ENCODE measurements at regions not wholly inside any gene's neighbourhood (a gene's known extent, or its start where the extent isn't known, plus 50 kb on each side); places are given as distances from the start of the nearest gene placed in this dataset.
"Not testable (repeated sequence)": the region's sequence is repeated elsewhere in the genome, so short reads cannot be mapped to it uniquely, and the experiment has no call there.

DNA sequence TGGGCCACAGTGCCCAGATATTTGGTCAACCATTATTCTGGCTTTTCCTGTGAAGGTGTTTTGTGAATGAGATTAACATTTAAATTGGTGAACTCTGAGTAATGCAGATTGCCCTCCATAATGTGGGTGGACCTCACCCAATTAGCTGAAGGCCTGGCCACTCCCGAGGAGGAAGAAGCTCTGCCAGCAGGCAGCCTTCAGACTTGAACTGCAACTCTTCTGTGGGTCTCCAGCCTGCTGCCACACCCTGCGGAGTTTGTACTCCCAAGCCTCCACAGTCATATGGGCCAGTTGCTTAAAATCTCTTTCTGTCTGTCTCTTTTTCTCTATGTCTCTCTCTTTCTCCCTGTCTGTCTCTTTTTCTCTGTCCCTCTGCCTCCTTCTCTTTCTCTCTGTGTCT, 262.7 kb downstream of the MYCN start:
- DNase-seq (ENCODE audit: low read depth): no peak
- H3K4me3 ChIP-seq (ENCODE audit: low read depth, low read length): no peak overlapping the region
- TF ChIP-seq, protein P1, sequence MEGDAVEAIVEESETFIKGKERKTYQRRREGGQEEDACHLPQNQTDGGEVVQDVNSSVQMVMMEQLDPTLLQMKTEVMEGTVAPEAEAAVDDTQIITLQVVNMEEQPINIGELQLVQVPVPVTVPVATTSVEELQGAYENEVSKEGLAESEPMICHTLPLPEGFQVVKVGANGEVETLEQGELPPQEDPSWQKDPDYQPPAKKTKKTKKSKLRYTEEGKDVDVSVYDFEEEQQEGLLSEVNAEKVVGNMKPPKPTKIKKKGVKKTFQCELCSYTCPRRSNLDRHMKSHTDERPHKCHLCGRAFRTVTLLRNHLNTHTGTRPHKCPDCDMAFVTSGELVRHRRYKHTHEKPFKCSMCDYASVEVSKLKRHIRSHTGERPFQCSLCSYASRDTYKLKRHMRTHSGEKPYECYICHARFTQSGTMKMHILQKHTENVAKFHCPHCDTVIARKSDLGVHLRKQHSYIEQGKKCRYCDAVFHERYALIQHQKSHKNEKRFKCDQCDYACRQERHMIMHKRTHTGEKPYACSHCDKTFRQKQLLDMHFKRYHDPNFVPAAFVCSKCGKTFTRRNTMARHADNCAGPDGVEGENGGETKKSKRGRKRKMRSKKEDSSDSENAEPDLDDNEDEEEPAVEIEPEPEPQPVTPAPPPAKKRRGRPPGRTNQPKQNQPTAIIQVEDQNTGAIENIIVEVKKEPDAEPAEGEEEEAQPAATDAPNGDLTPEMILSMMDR (IDR thresholded peaks at IDR 0.05; ENCODE audit: control insufficient read depth, extremely low read depth, insufficient read depth): no peak

DNA sequence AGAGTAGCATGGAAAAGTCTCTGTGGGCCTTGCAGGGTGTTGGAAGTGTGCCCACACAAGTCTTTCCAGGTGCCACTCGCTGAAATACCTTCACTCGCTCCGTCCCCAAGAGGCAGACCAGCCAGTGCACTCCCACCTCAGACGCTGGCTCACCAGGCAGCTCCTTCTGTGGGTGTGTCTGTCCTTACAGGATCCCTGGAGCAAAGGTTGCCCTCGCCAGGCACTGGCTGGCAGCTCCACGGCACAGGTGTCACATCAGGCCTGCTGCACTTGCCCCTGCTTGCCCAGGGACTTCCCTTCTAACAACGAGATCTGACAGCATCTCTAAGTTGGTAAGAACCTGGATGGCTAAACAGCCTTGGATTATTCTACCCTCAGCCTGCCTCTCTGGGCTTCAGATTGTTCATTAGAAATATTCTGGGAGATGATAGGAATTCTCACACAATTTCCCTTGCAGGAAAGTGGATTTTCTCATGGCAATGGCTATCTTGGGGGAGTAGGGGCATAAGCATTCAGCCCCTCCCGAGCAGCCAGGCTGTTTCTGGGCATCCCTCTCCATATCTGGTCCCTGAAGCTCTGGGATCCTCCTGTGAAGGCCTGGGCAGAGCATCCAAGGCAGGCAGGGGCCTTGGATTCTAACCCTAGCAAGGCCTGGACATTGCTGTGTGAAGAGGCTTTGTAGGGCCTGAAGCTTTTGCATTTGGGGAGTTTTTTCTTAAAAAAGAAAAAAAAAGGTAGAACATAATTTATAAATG, 262.1 kb downstream of the MYCN start:
- TF ChIP-seq, protein P1 (IDR thresholded peaks at IDR 0.05; ENCODE audit: control insufficient read depth, extremely low read depth, insufficient read depth): no peak
- no peak for DNase-seq (ENCODE audit: low read depth)
- H3K4me3 ChIP-seq (ENCODE audit: low read depth, low read length): no peak overlapping the region

DNA sequence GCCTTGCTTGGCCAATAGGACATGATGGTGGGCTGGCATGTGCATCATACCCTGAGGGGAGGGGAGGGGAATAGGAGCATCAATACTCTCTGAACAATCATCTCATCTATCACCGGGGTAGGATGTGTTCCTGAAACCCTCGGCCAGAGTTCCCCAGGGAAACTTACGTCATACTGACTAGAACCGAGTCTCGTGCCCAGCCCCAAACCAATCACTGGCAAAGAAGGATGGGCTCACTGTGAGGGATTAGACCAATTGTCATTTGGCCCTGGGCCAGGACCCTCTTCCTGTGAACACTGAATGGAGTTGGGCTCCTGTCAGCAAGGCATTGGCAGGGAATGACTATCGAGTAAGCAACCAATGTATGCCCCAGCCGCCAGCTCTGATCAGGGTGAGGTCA, 261.5 kb downstream of the MYCN start:
- TF ChIP-seq, protein P1 (IDR thresholded peaks at IDR 0.05; ENCODE audit: control insufficient read depth, extremely low read depth, insufficient read depth): no peak
- no peak overlapping the region for H3K4me3 ChIP-seq (ENCODE audit: low read depth, low read length)

DNA sequence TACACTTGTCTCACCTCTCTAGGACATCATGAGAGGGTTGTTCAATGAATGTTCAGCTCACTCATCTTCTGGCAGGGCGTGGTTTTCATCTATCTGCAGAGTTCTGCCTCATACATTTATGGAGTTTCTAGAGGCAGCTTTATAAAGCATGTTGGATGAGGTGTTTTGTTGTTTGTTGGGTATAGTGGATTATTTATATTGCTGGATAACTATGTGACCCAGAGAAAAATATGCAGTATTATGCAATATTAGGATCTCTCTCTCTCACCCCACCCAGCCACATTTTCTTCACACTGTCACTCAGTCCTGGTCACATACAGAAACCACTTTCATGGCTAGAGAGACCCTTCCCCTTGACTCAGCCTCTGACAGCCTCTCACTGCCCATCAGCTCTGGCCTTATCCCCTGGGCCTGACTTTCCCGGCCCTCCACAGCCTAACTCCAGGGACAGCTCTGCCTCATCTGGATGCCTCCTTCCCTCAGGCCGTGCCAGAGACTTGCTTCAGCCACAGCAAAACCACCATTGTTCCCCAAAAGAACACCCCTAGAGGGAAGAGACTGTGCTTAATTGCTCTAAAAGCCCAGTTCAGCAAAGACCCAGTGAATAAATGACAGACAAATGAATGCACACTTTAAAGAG, 260.3 kb downstream of the MYCN start:
- no peak for DNase-seq (ENCODE audit: low read depth)
- TF ChIP-seq, protein P1 (IDR thresholded peaks at IDR 0.05; ENCODE audit: control insufficient read depth, extremely low read depth, insufficient read depth): no peak

More for the DNA sequence above, 261.5 kb downstream of the MYCN start:
- no peak for DNase-seq (ENCODE audit: low read depth)

DNA sequence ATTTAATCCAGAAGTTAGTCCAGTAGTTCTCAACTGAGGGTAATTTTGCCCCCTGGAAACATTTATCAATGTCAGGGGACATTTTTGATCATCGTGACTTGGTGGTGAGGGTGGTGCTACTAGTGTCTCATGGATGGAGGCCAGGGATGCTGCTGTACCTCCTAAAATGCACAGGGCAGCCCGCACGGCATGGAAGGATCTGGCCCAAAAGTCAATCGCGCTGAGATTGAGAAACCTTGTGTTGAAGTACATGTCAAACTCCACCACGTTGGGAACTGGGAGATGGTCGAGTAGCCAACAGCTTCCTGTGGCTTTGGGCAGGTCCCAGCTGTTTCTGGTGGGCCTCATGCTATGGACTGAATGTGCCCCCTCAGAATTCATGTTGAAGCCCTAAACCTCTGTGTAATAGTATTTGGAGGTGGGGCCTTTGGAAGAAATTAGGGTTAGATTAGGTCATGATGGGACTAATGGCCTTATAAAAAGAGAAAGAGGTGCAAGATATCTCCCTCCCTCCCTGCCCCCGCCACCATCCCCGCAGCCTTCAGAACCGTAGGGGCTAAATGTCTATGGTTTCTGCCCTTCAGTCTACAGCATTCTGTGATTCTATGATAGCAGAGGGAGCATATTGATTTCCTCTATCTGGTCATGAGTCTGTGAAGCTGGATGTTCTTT, 259.7 kb downstream of the MYCN start:
- TF ChIP-seq, protein P1 (IDR thresholded peaks at IDR 0.05; ENCODE audit: control insufficient read depth, extremely low read depth, insufficient read depth): no peak
- no peak for DNase-seq (ENCODE audit: low read depth)
- no peak overlapping the region for H3K4me3 ChIP-seq (ENCODE audit: low read depth, low read length)

More for the DNA sequence above, 260.3 kb downstream of the MYCN start:
- no peak overlapping the region for H3K4me3 ChIP-seq (ENCODE audit: low read depth, low read length)

DNA sequence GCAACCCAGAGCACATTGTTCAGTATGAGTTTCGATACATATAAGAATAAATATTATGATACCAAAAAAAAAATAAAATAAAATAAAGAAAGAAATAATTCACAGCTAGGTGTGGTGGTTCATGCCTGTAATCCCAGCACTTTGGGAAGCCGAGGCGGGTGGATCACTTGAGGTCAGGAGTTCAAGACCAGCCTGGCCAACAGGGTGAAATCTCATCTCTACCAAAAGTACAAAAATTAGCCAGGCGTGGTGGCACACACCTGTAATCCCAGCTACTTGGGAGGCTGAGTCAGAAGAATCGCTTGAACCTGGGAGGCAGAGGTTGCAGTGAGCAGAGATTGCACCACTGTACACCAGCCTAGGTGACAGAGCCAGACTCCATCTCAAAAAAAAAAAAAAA, 258.9 kb downstream of the MYCN start:
- H3K4me3 ChIP-seq (ENCODE audit: low read depth, low read length); DNase-seq (ENCODE audit: low read depth): not testable (repeated sequence)

DNA sequence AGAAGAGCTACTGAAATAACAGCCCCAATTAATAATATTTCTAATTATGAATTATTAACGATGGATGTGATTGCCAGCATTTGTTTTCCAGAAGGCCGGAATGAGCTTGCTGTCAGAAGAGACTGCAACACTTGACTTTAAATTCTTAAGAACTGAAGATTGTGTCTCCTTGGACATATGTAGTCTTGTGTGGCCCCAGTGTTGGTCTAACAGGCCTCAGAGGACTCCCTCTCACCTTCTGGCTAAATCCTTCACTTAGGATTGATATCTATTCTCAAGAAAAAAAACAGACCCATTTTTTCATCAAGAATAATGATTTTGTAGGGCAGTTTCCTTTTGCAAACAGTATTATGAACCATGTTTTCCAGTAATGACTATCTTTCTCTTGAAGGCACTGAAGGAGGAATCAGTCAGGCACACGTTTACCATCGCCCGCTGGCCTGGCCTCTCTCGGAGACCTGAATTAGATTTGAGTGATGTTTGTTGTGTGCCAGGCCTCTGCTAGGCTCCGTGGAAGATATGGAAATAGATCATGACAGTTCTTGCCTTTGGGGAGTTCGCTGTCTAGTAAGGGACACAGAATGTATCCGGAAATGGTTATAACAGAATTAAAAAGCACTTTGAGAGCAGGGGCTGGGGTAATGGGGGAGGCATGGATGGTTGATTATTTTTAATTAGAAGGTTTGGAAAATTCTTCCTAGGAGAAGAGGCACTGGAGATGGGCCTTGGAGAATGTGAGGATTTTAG, 258.0 kb downstream of the MYCN start:
- no peak for DNase-seq (ENCODE audit: low read depth)
- TF ChIP-seq, protein P1 (IDR thresholded peaks at IDR 0.05; ENCODE audit: control insufficient read depth, extremely low read depth, insufficient read depth): no peak
- no peak overlapping the region for H3K4me3 ChIP-seq (ENCODE audit: low read depth, low read length)

Data from LNCaP clone FGC (cell line).